ENCODE measurements at regions not wholly inside any gene's neighbourhood (a gene's known extent, or its start where the extent isn't known, plus 50 kb on each side); places are given as distances from the start of the nearest gene placed in this dataset.
A peak's percentile ranks its signal among the peaks of the same experiment; 100 is the strongest.

DNA sequence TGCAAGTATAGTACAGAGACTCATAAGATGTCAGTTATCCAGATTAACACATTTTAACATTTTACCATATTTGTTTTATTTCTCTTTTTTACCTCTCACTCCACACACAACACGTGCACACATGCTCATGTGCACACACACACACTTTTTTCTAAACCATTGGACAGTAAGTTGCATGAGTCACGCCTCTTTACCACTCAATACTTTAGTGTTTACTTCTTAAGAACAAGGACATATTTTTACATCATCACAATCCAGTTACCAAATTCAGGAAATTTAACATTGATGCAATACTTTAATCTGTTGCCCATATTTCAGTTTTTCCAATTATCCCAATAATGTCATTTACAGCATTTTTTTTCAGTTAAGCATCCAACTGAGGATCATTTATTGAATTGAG is 109.0 kb downstream of the RIN2 start:
- Histone ChIP-seq H3K4me1 (ENCODE audit: control insufficient read depth, insufficient read depth, low read length) (peaks cover 11% of the 10 kb centered on the region), H3K27me3 (ENCODE audit: control insufficient read depth, insufficient read depth, low read length) (no peaks in the 10 kb centered on the region), H3K4me3 (ENCODE audit: low read length) (no peak overlapping the region), H3K36me3 (ENCODE audit: control insufficient read depth, insufficient read depth, low read length) (no peaks in the 10 kb centered on the region), H3K27ac (ENCODE audit: low read length) (peak overlapping the region; percentile 57), H3K9me3 (ENCODE audit: control insufficient read depth, insufficient read depth, low read length) (no peaks in the 10 kb centered on the region)
- 89% methylated on average over 2 of the region's 2 CpGs for WGBS (ENCODE audit: insufficient coverage)
- H3K4me1 Mint-ChIP-seq, result peaks cover 14 to 25% of the 10 kb centered on the region in 2 donors
- H3K36me3 Mint-ChIP-seq, result no peaks in the 10 kb centered on the region
- intact Hi-C loops (cut with micrococcal nuclease), result no loop called here
- DNase-seq (no peak), ATAC-seq (no peak)
- H3K9me3 Mint-ChIP-seq, result no peaks in the 10 kb centered on the region
- H3K27me3 Mint-ChIP-seq (ENCODE audit: low read depth in 2 of 2), result peaks cover 5 to 8% of the 10 kb centered on the region in 2 donors
- peak overlapping the region; percentile 26 to 86 for H3K27ac Mint-ChIP-seq
- TF ChIP-seq CTCF (IDR thresholded peaks at IDR 0.05), result no peak
- H3K4me3 Mint-ChIP-seq, result no peak overlapping the region

GRCh38 chr20:19867940-19868371 is 109.9 kb downstream of the RIN2 start:
- peak overlapping the region; percentile 59 for H3K4me3 Mint-ChIP-seq
- H3K27ac Mint-ChIP-seq, result peak overlapping the region; percentile 26 to 86
- Histone ChIP-seq H3K9me3 (ENCODE audit: control insufficient read depth, insufficient read depth, low read length) (no peaks in the 10 kb centered on the region), H3K27me3 (ENCODE audit: control insufficient read depth, insufficient read depth, low read length) (no peaks in the 10 kb centered on the region), H3K27ac (ENCODE audit: low read length) (peak overlapping the region; percentile 57), H3K4me1 (ENCODE audit: control insufficient read depth, insufficient read depth, low read length) (peaks cover 11% of the 10 kb centered on the region), H3K36me3 (ENCODE audit: control insufficient read depth, insufficient read depth, low read length) (no peaks in the 10 kb centered on the region), H3K4me3 (ENCODE audit: low read length) (no peak overlapping the region)
- DNase-seq, result peak; percentile 7 to 16
- no peaks in the 10 kb centered on the region for H3K9me3 Mint-ChIP-seq
- no peak for TF ChIP-seq CTCF (IDR thresholded peaks at IDR 0.05)
- WGBS (ENCODE audit: insufficient coverage), result 36% methylated on average over 13 of the region's 13 CpGs
- ATAC-seq, result peak; percentile 64 to 85 (median 65)
- peaks cover 5 to 8% of the 10 kb centered on the region in 2 donors for H3K27me3 Mint-ChIP-seq (ENCODE audit: low read depth in 2 of 2)
- no peaks in the 10 kb centered on the region for H3K36me3 Mint-ChIP-seq
- intact Hi-C loops (cut with micrococcal nuclease), result no loop called here
- peaks cover 14 to 25% of the 10 kb centered on the region in 2 donors for H3K4me1 Mint-ChIP-seq

GRCh38 chr20:19868441-19868840 is 110.4 kb downstream of the RIN2 start:
- Mint-ChIP-seq H3K4me1 (peaks cover 14 to 25% of the 10 kb centered on the region in 2 donors), H3K27ac (peak overlapping the region; percentile 26 to 86), H3K27me3 (ENCODE audit: low read depth in 2 of 2) (peaks cover 5 to 8% of the 10 kb centered on the region in 2 donors), H3K36me3 (no peaks in the 10 kb centered on the region), H3K4me3 (peak overlapping the region; percentile 59), H3K9me3 (no peaks in the 10 kb centered on the region)
- H3K27ac ChIP-seq (ENCODE audit: low read length), result peak overlapping the region; percentile 13
- 37% methylated on average over 6 of the region's 6 CpGs for WGBS (ENCODE audit: insufficient coverage)
- no peak overlapping the region for H3K4me3 ChIP-seq (ENCODE audit: low read length)
- ATAC-seq, result peak; percentile 44 to 57 (median 55)
- H3K36me3 ChIP-seq (ENCODE audit: control insufficient read depth, insufficient read depth, low read length), result no peaks in the 10 kb centered on the region
- no peaks in the 10 kb centered on the region for H3K9me3 ChIP-seq (ENCODE audit: control insufficient read depth, insufficient read depth, low read length)
- no peak for TF ChIP-seq CTCF (IDR thresholded peaks at IDR 0.05)
- DNase-seq, result no peak
- H3K27me3 ChIP-seq (ENCODE audit: control insufficient read depth, insufficient read depth, low read length), result no peaks in the 10 kb centered on the region
- H3K4me1 ChIP-seq (ENCODE audit: control insufficient read depth, insufficient read depth, low read length), result peaks cover 11% of the 10 kb centered on the region
- intact Hi-C loops (cut with micrococcal nuclease), result no loop called here

- DNase-seq (no peak), ATAC-seq (no peak)
- no peaks in the 10 kb centered on the region for H3K9me3 Mint-ChIP-seq
- H3K4me3 ChIP-seq (ENCODE audit: low read length), result no peak overlapping the region
- peaks cover 11% of the 10 kb centered on the region for H3K4me1 ChIP-seq (ENCODE audit: control insufficient read depth, insufficient read depth, low read length)
- no peaks in the 10 kb centered on the region for H3K27me3 ChIP-seq (ENCODE audit: control insufficient read depth, insufficient read depth, low read length)
- H3K9me3 ChIP-seq (ENCODE audit: control insufficient read depth, insufficient read depth, low read length), result no peaks in the 10 kb centered on the region
- H3K27me3 Mint-ChIP-seq (ENCODE audit: low read depth in 2 of 2), result peaks cover 3 to 8% of the 10 kb centered on the region in 2 donors
- no peak overlapping the region for H3K27ac Mint-ChIP-seq
- 72% methylated on average over 3 of the region's 3 CpGs for WGBS (ENCODE audit: insufficient coverage)
- H3K4me1 Mint-ChIP-seq, result peaks cover 14 to 29% of the 10 kb centered on the region in 2 donors
- TF ChIP-seq CTCF (IDR thresholded peaks at IDR 0.05), result no peak
- H3K27ac ChIP-seq (ENCODE audit: low read length), result no peak overlapping the region
- intact Hi-C loops (cut with micrococcal nuclease), result no loop called here
- H3K4me3 Mint-ChIP-seq, result no peak overlapping the region
- no peaks in the 10 kb centered on the region for H3K36me3 Mint-ChIP-seq
- H3K36me3 ChIP-seq (ENCODE audit: control insufficient read depth, insufficient read depth, low read length), result no peaks in the 10 kb centered on the region
Observed at GRCh38 chr20:19872001-19872400, 113.9 kb downstream of the RIN2 start.

Data from natural killer cell (primary cell).